T-cell (primary cell): ENCODE measurements at regions not wholly inside any gene's neighbourhood (a gene's known extent, or its start where the extent isn't known, plus 50 kb on each side); places are given as distances from the start of the nearest gene placed in this dataset.

Experiments used
- ATAC-seq, 4 experiments: fragments of 200-7000 bp in 3 of 4; fragments of 150-1000 bp in 1 of 4; cut with Tn5 transposase; replicated peaks in 1 of 4; 1 replicate in 3 of 4; 2 replicates in 1 of 4; pipeline ENCODE4 v1.10.0; 2021; ENCODE audit warnings: moderate library complexity in 3 of 4, mild to moderate bottlenecking in 2 of 4, moderate number of reproducible peaks in 1 of 4
- CTCF ChIA-PET, 2 donors: fragments of 300-600 bp; sonication (Branson Sonifier 250); formaldehyde crosslinking; loops; one replicate each; lab custom pipeline; 2022; ENCODE audit warnings: antibody characterized with exemption in 2 of 2; lab: Charles Lee
- POLR2A ChIA-PET, 2 donors: fragments of 300-600 bp; sonication (Branson Sonifier 250); formaldehyde crosslinking; loops; one replicate each; lab custom pipeline; 2022; ENCODE audit warnings: antibody characterized with exemption in 2 of 2; lab: Charles Lee
- DNase-seq, 35 experiments: peaks; one replicate each; pipeline versions ENCODE4 v3.0.0 to v3.0.0-alpha.2; 2013 to 2023
- H3K27ac ChIP-seq: one replicate; pipeline ENCODE4 v1.5.1; 2013; ENCODE audit warnings: low read length
- H3K27me3 ChIP-seq, 2 experiments: replicated peaks in 1 of 2; 1 replicate in 1 of 2; 2 replicates in 1 of 2; pipeline versions ENCODE4 v1.6.1 to v1.7.0; 2013; ENCODE audit warnings: low read length in 1 of 2, mixed read lengths in 1 of 2; ENCODE audit not compliant: control insufficient read depth in 2 of 2, insufficient read depth in 2 of 2; ENCODE audit errors: extremely low read depth in 1 of 2
- H3K36me3 ChIP-seq, 2 donors: 1 replicate in 1 of 2; 2 replicates in 1 of 2; pipeline versions ENCODE4 v1.6.1 to v1.7.0; 2013; ENCODE audit warnings: low read length in 1 of 2; ENCODE audit not compliant: control insufficient read depth in 2 of 2, insufficient read depth in 1 of 2; ENCODE audit errors: extremely low read depth in 1 of 2
- H3K4me1 ChIP-seq, 2 experiments: 1 replicate in 1 of 2; 2 replicates in 1 of 2; pipeline versions ENCODE4 v1.6.1 to v1.7.0; 2013; ENCODE audit warnings: low read length in 2 of 2, mixed read lengths in 1 of 2; ENCODE audit not compliant: insufficient read depth in 2 of 2, control insufficient read depth in 1 of 2; ENCODE audit errors: extremely low read depth in 1 of 2
- H3K4me3 ChIP-seq, 2 donors: 1 replicate in 1 of 2; 2 replicates in 1 of 2; pipeline versions ENCODE4 v1.5.1 to v1.7.0; 2013; ENCODE audit warnings: mild to moderate bottlenecking in 2 of 2, low read length in 1 of 2, moderate library complexity in 1 of 2; ENCODE audit not compliant: control insufficient read depth in 1 of 2; ENCODE audit errors: extremely low read depth in 1 of 2
- H3K9me3 ChIP-seq: 2 replicates; pipeline ENCODE4 v1.7.0; 2013
- H3K27ac Mint-ChIP-seq, 2 donors: one replicate each; pipeline ENCODE4 v1.8.0; 2020 to 2021; ENCODE audit warnings: mild to moderate bottlenecking in 2 of 2, mixed read lengths in 2 of 2
- H3K27me3 Mint-ChIP-seq, 2 donors: one replicate each; pipeline ENCODE4 v1.8.0; 2021 to 2022; ENCODE audit warnings: mixed read lengths in 2 of 2
- H3K36me3 Mint-ChIP-seq: one replicate; pipeline ENCODE4 v1.8.0; 2021; ENCODE audit warnings: mixed read lengths
- H3K4me1 Mint-ChIP-seq, 3 donors: one replicate each; pipeline ENCODE4 v1.8.0; 2020 to 2022; ENCODE audit warnings: mixed read lengths in 3 of 3, mild to moderate bottlenecking in 1 of 3
- H3K4me3 Mint-ChIP-seq, 3 donors: one replicate each; pipeline ENCODE4 v1.8.0; 2020 to 2022; ENCODE audit warnings: mild to moderate bottlenecking in 3 of 3, mixed read lengths in 3 of 3, moderate library complexity in 3 of 3
- H3K9me3 Mint-ChIP-seq, 3 donors: one replicate each; pipeline ENCODE4 v1.8.0; 2020 to 2022; ENCODE audit warnings: mixed read lengths in 3 of 3
- WGBS: methylation state at CpG from one replicate; pipeline ENCODE4 v1.1.5; 2013; ENCODE audit warnings: missing lambda C conversion rate; ENCODE audit not compliant: insufficient coverage; 5-methylcytosine and 5-hydroxymethylcytosine counted together

GRCh38 chr6:106886081-106886843, 88.3 kb downstream of the CD24 start:
- POLR2A ChIA-PET: no interaction called here
- Histone ChIP-seq H3K27me3 (no peaks in the 10 kb centered on the region), H3K27ac (no peak overlapping the region), H3K36me3 (no peaks in the 10 kb centered on the region), H3K4me3 (no peak overlapping the region), H3K9me3 (no peaks in the 10 kb centered on the region), H3K4me1 (no peaks in the 10 kb centered on the region)
- CTCF ChIA-PET: no interaction called here
- no peak overlapping the region for H3K27ac Mint-ChIP-seq
- no peaks in the 10 kb centered on the region for H3K4me1 Mint-ChIP-seq
- H3K27me3 Mint-ChIP-seq: peaks cover 17 to 18% of the 10 kb centered on the region in 2 donors
- no peaks in the 10 kb centered on the region for H3K36me3 Mint-ChIP-seq
- no CpG with 5 or more reads among the region's 9 CpGs for WGBS
- no peak for ATAC-seq
- no peaks in the 10 kb centered on the region for H3K9me3 Mint-ChIP-seq
- DNase-seq: no peak
- no peak overlapping the region for H3K4me3 Mint-ChIP-seq

GRCh38 chr6:106885679-106886078, 88.8 kb downstream of the CD24 start:
- Histone ChIP-seq H3K4me1 (no peaks in the 10 kb centered on the region), H3K27ac (no peak overlapping the region), H3K9me3 (no peaks in the 10 kb centered on the region), H3K27me3 (no peaks in the 10 kb centered on the region), H3K36me3 (no peaks in the 10 kb centered on the region), H3K4me3 (no peak overlapping the region)
- H3K4me3 Mint-ChIP-seq: no peak overlapping the region
- no peaks in the 10 kb centered on the region for H3K9me3 Mint-ChIP-seq
- no peaks in the 10 kb centered on the region for H3K4me1 Mint-ChIP-seq
- 55% methylated on average over 3 of the region's 4 CpGs for WGBS
- CTCF ChIA-PET: no interaction called here
- no peaks in the 10 kb centered on the region for H3K36me3 Mint-ChIP-seq
- peaks cover 14 to 18% of the 10 kb centered on the region in 2 donors for H3K27me3 Mint-ChIP-seq
- DNase-seq: no peak
- no peak for ATAC-seq
- POLR2A ChIA-PET: no interaction called here
- no peak overlapping the region for H3K27ac Mint-ChIP-seq

GRCh38 chr6:106884576-106884975, 90.0 kb downstream of the CD24 start:
- Histone ChIP-seq H3K9me3 (no peaks in the 10 kb centered on the region), H3K4me1 (no peaks in the 10 kb centered on the region), H3K36me3 (no peaks in the 10 kb centered on the region), H3K27me3 (no peaks in the 10 kb centered on the region), H3K27ac (no peak overlapping the region), H3K4me3 (no peak overlapping the region)
- DNase-seq (no peak), ATAC-seq (no peak)
- Mint-ChIP-seq H3K4me1 (no peaks in the 10 kb centered on the region), H3K27ac (no peak overlapping the region), H3K36me3 (no peaks in the 10 kb centered on the region), H3K27me3 (peaks cover 8 to 15% of the 10 kb centered on the region in 2 donors), H3K9me3 (no peaks in the 10 kb centered on the region), H3K4me3 (no peak overlapping the region)
- CTCF ChIA-PET: no interaction called here
- POLR2A ChIA-PET: interaction anchor here in 1 of 2 donors (0.5 kb wide), 1 partner anchor 491 kb away, joined by 3 read pairs; no protein-coding TSS in a partner anchor
- no CpG with 5 or more reads among the region's 6 CpGs for WGBS

- Histone ChIP-seq H3K9me3 (no peaks in the 10 kb centered on the region), H3K27ac (no peak overlapping the region), H3K4me1 (no peaks in the 10 kb centered on the region), H3K36me3 (no peaks in the 10 kb centered on the region), H3K27me3 (no peaks in the 10 kb centered on the region), H3K4me3 (no peak overlapping the region)
- 84% methylated on average over 3 of the region's 4 CpGs for WGBS
- Mint-ChIP-seq H3K9me3 (no peaks in the 10 kb centered on the region), H3K36me3 (no peaks in the 10 kb centered on the region), H3K27me3 (peaks cover 8 to 15% of the 10 kb centered on the region in 2 donors), H3K4me3 (no peak overlapping the region), H3K4me1 (no peaks in the 10 kb centered on the region), H3K27ac (no peak overlapping the region)
- no peak for ATAC-seq
- ChIA-PET CTCF (no interaction called here), POLR2A (no interaction called here)
- DNase-seq: no peak
These were observed 90.7 kb downstream of the CD24 start for GRCh38 chr6:106883808-106884262.

- H3K27me3 ChIP-seq: no peaks in the 10 kb centered on the region
- H3K9me3 ChIP-seq: no peaks in the 10 kb centered on the region
- no peaks in the 10 kb centered on the region for H3K36me3 ChIP-seq
- Mint-ChIP-seq H3K9me3 (no peaks in the 10 kb centered on the region), H3K4me1 (no peaks in the 10 kb centered on the region), H3K27ac (no peak overlapping the region), H3K36me3 (no peaks in the 10 kb centered on the region), H3K27me3 (peaks cover 3 to 11% of the 10 kb centered on the region in 2 donors), H3K4me3 (no peak overlapping the region)
- ATAC-seq (no peak), DNase-seq (no peak)
- H3K4me3 ChIP-seq: no peak overlapping the region
- 100% methylated on average over 3 of the region's 8 CpGs for WGBS
- no peak overlapping the region for H3K27ac ChIP-seq
- POLR2A ChIA-PET: no interaction called here
- CTCF ChIA-PET: no interaction called here
- H3K4me1 ChIP-seq: no peaks in the 10 kb centered on the region
These were observed 91.7 kb downstream of the CD24 start for GRCh38 chr6:106882601-106883518.

DNA sequence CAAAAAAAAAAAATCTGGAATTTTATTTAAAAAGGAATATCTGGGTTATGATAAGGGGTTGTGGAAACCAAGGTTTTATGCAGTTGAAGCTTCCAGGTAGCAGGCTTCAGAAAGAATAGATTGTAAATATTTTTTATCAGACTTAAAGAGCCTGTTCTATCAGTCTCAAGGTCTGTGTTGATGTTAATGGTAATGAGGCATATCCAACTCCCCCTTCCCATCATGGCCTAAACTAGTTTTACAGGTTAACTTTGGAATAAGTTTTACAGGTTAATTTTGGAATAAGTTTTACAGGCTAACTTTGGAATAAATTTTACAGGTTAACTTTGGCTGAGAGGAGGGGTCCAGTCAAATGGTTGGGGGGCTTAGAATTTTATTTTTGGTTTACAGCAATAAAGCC, 92.4 kb downstream of the CD24 start:
- Histone ChIP-seq H3K4me3 (no peak overlapping the region), H3K27me3 (no peaks in the 10 kb centered on the region), H3K4me1 (no peaks in the 10 kb centered on the region), H3K9me3 (no peaks in the 10 kb centered on the region), H3K27ac (no peak overlapping the region), H3K36me3 (no peaks in the 10 kb centered on the region)
- ATAC-seq (no peak), DNase-seq (no peak)
- no peak overlapping the region for H3K27ac Mint-ChIP-seq
- ChIA-PET CTCF (no interaction called here), POLR2A (no interaction called here)
- H3K36me3 Mint-ChIP-seq: no peaks in the 10 kb centered on the region
- H3K4me1 Mint-ChIP-seq: no peaks in the 10 kb centered on the region
- H3K4me3 Mint-ChIP-seq: no peak overlapping the region
- peaks cover 0 to under 1% (median under 1%) of the 10 kb centered on the region in 3 donors for H3K9me3 Mint-ChIP-seq
- peaks cover 3 to 11% of the 10 kb centered on the region in 2 donors for H3K27me3 Mint-ChIP-seq
